ACC112 (cell line): ENCODE measurements at regions not wholly inside any gene's neighbourhood (a gene's known extent, or its start where the extent isn't known, plus 50 kb on each side); places are given as distances from the start of the nearest gene placed in this dataset.
A peak's percentile ranks its signal among the peaks of the same experiment; 100 is the strongest.

Experiments used
- H2AFZ ChIP-seq: fragments of 200-600 bp; sonication (generic); one replicate; pipeline ENCODE4 v1.6.0; 2017; ENCODE audit warnings: antibody characterized with exemption, low read length; ENCODE audit not compliant: unreplicated experiment
- H3K27ac ChIP-seq: fragments of 200-600 bp; sonication (generic); 2 replicates; pipeline ENCODE4 v1.5.1; 2014; ENCODE audit warnings: low read depth, mild to moderate bottlenecking, antibody characterized with exemption, low read length, moderate library complexity
- H3K27me3 ChIP-seq: fragments of 200-600 bp; sonication (generic); 2 replicates; pipeline ENCODE4 v1.6.1; 2014; ENCODE audit warnings: mild to moderate bottlenecking, antibody characterized with exemption, low read length, moderate library complexity, mixed read lengths; ENCODE audit not compliant: insufficient read depth
- H3K36me3 ChIP-seq: fragments of 200-600 bp; sonication (generic); 2 replicates; pipeline ENCODE4 v1.6.1; 2016; ENCODE audit warnings: mild to moderate bottlenecking, antibody characterized with exemption, low read length, moderate library complexity, mixed read lengths; ENCODE audit not compliant: insufficient read depth
- H3K4me1 ChIP-seq: fragments of 200-600 bp; sonication (generic); one replicate; pipeline ENCODE4 v1.6.1; 2016; ENCODE audit warnings: low read length, mixed read lengths; ENCODE audit not compliant: insufficient read depth, unreplicated experiment, control insufficient read depth
- H3K4me3 ChIP-seq: fragments of 200-600 bp; sonication (generic); 2 replicates; pipeline ENCODE4 v1.5.1; 2014; ENCODE audit warnings: mild to moderate bottlenecking, low read depth, low read length
- H3K79me2 ChIP-seq: fragments of 200-600 bp; sonication (generic); one replicate; pipeline ENCODE4 v1.6.0; 2016; ENCODE audit warnings: low read length; ENCODE audit not compliant: control insufficient read depth, unreplicated experiment, insufficient read depth

DNA sequence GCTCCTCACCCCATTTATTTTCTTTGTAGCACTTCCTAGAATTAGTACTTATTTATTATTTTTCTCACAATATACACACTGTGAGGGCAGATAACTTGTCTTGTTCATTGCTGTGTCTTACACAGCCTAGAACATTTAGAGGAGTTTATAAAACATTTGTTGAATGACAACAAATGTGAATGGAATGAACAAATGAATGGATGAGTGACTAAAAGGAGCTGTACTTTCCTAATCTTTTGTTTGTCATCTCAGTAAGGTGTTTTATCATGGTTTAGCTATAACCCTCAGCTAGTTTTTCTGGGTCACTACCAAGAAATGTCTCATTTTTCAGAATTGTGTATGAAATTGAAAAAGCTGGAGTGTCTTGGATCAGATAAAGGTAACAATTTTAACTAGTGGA lies 239.3 kb upstream of the KCNK2 start:
- Histone ChIP-seq H3K27me3 (no peaks in the 10 kb centered on the region), H3K27ac (no peak overlapping the region), H3K36me3 (no peaks in the 10 kb centered on the region), H3K4me1 (peaks cover 2% of the 10 kb centered on the region), H3K79me2 (no peaks in the 10 kb centered on the region), H3K4me3 (no peak overlapping the region), H2AFZ (no peak overlapping the region)

DNA sequence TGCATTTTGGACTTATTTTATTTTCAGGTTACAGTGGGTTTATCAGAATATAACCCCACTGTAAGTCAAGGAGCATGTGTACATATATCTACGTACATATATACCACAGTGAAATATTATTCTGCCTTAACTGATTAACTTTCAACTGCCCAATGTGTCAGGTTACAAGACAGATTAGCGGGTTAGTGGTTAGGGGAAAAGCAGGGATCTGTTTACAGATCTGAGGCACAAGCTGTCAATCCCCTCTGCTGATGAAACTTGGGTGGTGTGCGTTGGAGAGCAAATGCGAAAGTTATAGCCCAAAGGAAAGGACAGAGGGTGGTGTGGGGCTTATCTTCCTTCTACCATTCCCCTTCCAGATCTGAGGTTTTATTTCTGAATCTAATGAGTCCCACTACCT lies 238.2 kb upstream of the KCNK2 start:
- Histone ChIP-seq H3K27me3 (no peaks in the 10 kb centered on the region), H3K4me3 (no peak overlapping the region), H3K4me1 (no peaks in the 10 kb centered on the region), H3K79me2 (no peaks in the 10 kb centered on the region), H3K27ac (no peak overlapping the region), H3K36me3 (no peaks in the 10 kb centered on the region), H2AFZ (no peak overlapping the region)

DNA sequence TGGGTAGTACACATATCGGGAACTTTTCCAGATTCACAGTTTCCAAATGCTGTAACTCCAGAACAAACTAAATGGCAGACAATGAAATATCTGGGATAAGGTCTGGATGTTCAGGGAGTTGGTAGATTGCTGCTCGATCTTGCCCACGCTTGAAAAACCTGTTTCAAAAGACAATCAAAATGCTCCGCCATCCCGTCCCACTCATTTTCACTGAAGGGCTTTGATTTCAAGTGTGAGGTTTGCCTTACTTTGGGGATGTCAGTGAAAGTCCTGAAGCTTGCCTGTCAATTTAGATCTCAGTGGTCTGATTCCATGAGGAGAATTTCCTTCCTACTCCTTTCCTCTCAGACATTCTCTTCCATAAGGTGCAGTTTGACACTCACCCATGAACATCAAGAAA lies 236.3 kb upstream of the KCNK2 start:
- 0 out of 2 replicates have a peak, but pooled peaks cover 3% of the 10 kb centered on the region for H3K36me3 ChIP-seq
- no peaks in the 10 kb centered on the region for H3K4me1 ChIP-seq
- H2AFZ ChIP-seq, result no peak overlapping the region
- H3K27me3 ChIP-seq, result no peaks in the 10 kb centered on the region
- no peaks in the 10 kb centered on the region for H3K79me2 ChIP-seq
- no peak overlapping the region for H3K27ac ChIP-seq
- H3K4me3 ChIP-seq, result no peak overlapping the region

DNA sequence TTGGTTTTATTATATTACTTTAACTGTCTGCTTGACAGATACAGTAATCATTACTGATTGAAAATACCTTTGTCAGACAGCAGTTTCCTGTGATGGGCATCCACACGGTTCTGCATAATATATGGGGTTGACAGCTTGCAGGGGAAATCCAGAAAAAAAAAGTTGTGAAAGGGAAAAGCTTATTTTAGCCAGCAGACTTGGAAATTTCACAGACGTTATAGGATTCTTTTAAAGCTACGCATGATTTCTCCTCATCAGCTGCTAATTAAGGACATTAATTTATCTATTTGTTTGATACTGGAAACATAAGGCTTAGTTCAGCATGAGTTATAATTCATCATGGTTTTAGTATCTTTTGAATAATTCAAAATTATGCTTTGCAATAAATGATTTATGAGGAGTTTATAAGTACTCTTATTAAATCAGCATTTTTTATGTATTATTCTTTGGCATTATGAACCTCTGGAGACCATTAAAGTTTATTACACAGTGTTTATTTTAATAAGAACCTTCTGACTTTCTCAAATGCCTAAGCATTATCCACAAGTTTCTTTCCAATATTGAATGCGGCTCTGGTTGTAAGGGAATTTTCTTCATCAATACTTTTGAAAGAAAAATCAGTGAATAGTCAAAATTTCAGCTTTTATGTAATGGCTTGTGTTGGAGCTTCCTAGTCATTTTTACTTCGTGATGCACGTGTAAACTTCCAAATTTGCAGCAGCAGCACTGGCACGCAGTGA lies 235.3 kb upstream of the KCNK2 start:
- no peak overlapping the region for H2AFZ ChIP-seq

DNA sequence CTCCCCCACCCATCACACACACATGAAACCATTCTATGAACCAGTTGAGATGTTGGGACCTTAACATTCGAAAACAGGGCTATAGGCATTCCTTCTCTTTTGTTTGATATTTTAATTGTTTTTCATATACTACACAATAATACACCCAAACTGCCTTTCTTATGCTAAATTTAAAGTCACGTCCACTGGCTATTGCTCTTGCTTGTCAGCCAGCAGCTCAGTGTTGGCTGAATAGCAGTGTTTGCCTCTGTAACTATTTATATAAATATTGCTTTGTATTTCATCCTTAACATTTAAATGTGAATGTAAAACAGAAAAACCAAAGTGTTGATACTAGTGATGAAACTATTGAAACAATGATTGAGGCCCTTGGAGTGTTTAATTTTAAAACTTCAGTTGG lies 234.4 kb upstream of the KCNK2 start:
- H3K36me3 ChIP-seq, result 0 out of 2 replicates have a peak, but pooled peaks cover 3% of the 10 kb centered on the region
- H3K79me2 ChIP-seq, result no peaks in the 10 kb centered on the region
- H3K27ac ChIP-seq, result no peak overlapping the region
- no peak overlapping the region for H3K4me3 ChIP-seq
- H2AFZ ChIP-seq, result no peak overlapping the region
- H3K4me1 ChIP-seq, result no peaks in the 10 kb centered on the region
- no peaks in the 10 kb centered on the region for H3K27me3 ChIP-seq

More for the DNA sequence above, 235.3 kb upstream of the KCNK2 start:
- H3K4me1 ChIP-seq, result no peaks in the 10 kb centered on the region
- no peak overlapping the region for H3K27ac ChIP-seq
- H3K27me3 ChIP-seq, result no peaks in the 10 kb centered on the region
- H3K4me3 ChIP-seq, result no peak overlapping the region
- H3K36me3 ChIP-seq, result 0 out of 2 replicates have a peak, but pooled peaks cover 3% of the 10 kb centered on the region
- no peaks in the 10 kb centered on the region for H3K79me2 ChIP-seq

DNA sequence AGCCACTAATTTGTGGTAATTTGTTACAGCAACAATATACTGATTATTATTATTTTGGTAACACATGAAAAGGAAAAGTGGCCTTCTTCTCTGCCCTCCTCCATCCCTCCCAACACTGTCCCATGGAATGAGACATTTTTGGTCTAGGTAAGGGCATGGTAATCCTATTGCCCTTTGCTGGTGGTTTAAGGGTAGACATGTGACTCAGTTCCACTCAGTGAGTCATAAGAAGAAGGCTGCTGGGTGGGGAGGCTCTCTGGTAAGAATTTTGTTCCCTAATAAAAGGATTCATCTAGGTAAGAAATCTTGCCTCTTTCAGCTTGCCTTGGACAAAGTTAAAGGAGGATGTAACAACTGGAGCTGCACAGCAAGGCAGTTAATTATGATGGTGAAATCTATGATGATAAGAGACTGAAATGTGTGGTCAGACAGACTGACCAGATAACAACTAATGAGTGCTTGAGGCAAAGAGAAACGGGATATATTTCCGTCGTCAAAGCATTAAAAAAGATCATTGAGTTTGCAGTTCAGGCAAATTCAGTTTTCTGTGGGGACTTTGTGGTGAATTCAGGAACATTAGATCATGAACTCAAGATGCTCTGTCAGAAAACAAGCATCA lies 232.0 kb upstream of the KCNK2 start:
- Histone ChIP-seq H3K36me3 (0 out of 2 replicates have a peak, but pooled peaks cover 3% of the 10 kb centered on the region), H3K79me2 (no peaks in the 10 kb centered on the region), H3K4me1 (peaks cover 5% of the 10 kb centered on the region), H3K4me3 (no peak overlapping the region), H2AFZ (no peak overlapping the region), H3K27me3 (no peaks in the 10 kb centered on the region), H3K27ac (no peak overlapping the region)

DNA sequence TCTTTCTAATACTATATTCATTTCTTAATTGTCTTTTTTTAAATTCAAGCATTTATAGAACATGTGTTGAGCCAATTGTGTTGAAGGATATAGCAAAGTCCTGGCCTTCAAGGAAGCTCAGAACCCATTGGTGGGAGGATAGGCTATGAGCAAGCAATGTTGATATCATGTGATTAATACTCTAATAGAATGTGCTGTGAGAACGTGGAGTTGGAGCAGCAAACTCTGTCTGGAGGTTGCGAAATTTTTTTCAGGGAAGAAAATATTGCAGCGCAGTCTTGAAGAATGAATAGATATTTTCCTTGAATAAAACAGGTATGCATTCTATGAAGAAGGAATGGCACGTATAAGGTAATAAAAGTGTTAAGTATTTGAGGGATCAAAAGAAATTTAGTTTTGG lies 229.2 kb upstream of the KCNK2 start:
- no peaks in the 10 kb centered on the region for H3K79me2 ChIP-seq
- H2AFZ ChIP-seq, result no peak overlapping the region

DNA sequence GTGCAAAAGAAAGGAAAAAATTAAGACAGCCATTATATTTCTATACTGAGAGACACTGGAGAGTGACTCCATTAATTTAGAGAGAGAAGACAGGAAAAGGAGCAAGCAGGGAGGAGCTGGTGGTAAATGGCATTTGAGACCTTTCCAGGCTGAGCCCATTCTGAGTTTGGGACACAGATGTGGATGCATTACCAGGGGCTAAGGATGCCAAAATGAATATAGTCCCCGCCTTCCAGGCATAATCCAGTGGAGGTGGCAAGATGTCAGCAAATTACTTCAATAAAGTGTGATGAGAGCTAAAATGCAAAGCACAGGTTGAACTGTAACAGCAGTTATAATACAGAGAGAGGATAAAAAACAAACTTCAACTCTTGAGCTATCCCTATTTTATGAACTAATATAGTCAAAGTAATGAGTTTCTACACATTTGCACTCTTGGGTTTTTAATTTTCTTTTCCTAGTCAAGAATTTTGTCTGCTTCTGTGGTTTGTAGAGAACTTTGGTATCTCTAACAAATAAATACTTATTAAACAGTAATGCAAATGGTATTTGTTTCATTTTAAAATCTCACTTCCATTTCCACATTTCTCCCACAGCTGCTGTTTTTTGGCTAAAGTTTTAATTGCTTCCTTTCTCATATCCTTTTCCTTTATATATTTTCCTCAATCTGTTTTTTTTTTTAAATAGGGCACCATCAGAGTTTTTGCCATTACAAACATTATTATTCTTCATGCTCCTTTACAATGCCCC lies 228.2 kb upstream of the KCNK2 start:
- H3K4me3 ChIP-seq, result no peak overlapping the region
- H3K27ac ChIP-seq, result no peak overlapping the region
- H3K27me3 ChIP-seq, result no peaks in the 10 kb centered on the region
- H3K4me1 ChIP-seq, result peaks cover 19% of the 10 kb centered on the region
- H3K36me3 ChIP-seq, result 0 out of 2 replicates have a peak, but pooled peaks cover 3% of the 10 kb centered on the region
- no peak overlapping the region for H2AFZ ChIP-seq
- H3K79me2 ChIP-seq, result no peaks in the 10 kb centered on the region

More for the DNA sequence above, 229.2 kb upstream of the KCNK2 start:
- no peak overlapping the region for H3K4me3 ChIP-seq
- no peaks in the 10 kb centered on the region for H3K27me3 ChIP-seq
- 0 out of 2 replicates have a peak, but pooled peaks cover 3% of the 10 kb centered on the region for H3K36me3 ChIP-seq
- peaks cover 19% of the 10 kb centered on the region for H3K4me1 ChIP-seq
- H3K27ac ChIP-seq, result no peak overlapping the region

DNA sequence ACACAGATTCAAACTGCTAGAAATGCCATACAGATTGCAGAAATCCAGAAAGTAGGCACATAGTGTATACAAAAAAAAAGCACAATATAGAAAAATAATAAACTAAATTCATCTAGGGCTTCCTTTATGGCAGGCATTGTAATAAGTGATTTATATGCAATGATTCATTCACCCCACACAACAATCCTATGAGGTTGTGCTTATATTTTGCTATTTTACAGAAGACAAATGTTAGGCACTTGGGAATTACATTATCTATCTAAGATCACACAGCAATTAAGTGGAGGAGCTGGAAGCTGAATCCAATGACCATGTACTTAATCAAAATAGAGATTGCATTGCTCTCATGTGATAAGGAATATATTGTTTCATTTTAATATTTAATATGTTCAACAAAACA lies 225.7 kb upstream of the KCNK2 start:
- H3K4me1 ChIP-seq, result peaks cover 25% of the 10 kb centered on the region
- no peaks in the 10 kb centered on the region for H3K27me3 ChIP-seq
- no peak overlapping the region for H2AFZ ChIP-seq
- H3K27ac ChIP-seq, result no peak overlapping the region
- no peak overlapping the region for H3K4me3 ChIP-seq
- H3K36me3 ChIP-seq, result no peaks in the 10 kb centered on the region
- H3K79me2 ChIP-seq, result no peaks in the 10 kb centered on the region

DNA sequence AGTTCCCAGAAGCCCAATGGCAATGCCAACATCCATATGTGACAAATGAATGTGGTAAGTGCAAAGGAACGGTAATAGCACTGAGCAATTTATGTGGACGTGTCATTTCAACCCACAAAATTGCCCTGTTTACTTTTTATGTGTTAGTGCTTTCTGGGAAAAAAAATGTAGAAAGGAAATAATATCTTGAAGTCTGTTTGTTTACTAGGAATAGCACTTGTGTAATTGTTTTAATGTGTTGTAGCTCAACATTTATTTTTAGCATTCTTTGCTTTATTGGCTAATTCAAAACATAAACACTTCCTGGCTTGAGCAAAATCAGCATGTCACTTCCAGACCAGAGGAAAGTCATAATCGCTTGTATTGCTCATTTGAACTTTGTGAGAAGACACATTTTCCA lies 224.8 kb upstream of the KCNK2 start:
- Histone ChIP-seq H3K36me3 (no peaks in the 10 kb centered on the region), H3K4me3 (no peak overlapping the region), H3K79me2 (no peaks in the 10 kb centered on the region), H3K27ac (no peak overlapping the region), H3K27me3 (no peaks in the 10 kb centered on the region), H3K4me1 (peaks cover 32% of the 10 kb centered on the region), H2AFZ (peak overlapping the region; percentile 61)
